SK-N-SH (cell line): ENCODE measurements at regions not wholly inside any gene's neighbourhood (a gene's known extent, or its start where the extent isn't known, plus 50 kb on each side); places are given as distances from the start of the nearest gene placed in this dataset.
A peak's percentile ranks its signal among the peaks of the same experiment; 100 is the strongest.

Source experiments
- CHD2 ChIP-seq: fragments of 150-350 bp; IDR thresholded peaks from 2 replicates; pipeline ENCODE4 v1.6.1; 2018; ENCODE audit warnings: low read length; ENCODE audit not compliant: partially characterized antibody
- EP300 ChIP-seq, 2 experiments: IDR thresholded peaks; 2 replicates each; pipeline versions ENCODE4 v1.4.0 to v1.6.1; 2012; ENCODE audit warnings: borderline replicate concordance in 1 of 2, low read depth in 1 of 2, low read length in 1 of 2
- EZH2phosphoT487 ChIP-seq: fragments of 200-600 bp; sonication (generic); IDR thresholded peaks from 2 replicates; pipeline ENCODE4 v1.6.1; 2017; ENCODE audit warnings: low read depth, mixed run types, mild to moderate bottlenecking, antibody characterized with exemption, moderate library complexity, borderline replicate concordance
- FOXJ3 ChIP-seq: sonication (generic); formaldehyde crosslinking; IDR thresholded peaks from 2 replicates; pipeline ENCODE4 v1.5.1; 2020; ENCODE audit warnings: mild to moderate bottlenecking, missing genetic modification reagents
- FOXM1 ChIP-seq: IDR thresholded peaks from 2 replicates; pipeline ENCODE4 v1.4.0; 2012; ENCODE audit warnings: low read depth, mild to moderate bottlenecking
- GABPA ChIP-seq: IDR thresholded peaks from 2 replicates; pipeline ENCODE4 v1.4.0; 2012; ENCODE audit warnings: low read depth, mild to moderate bottlenecking
- GATA2 ChIP-seq: sonication (generic); formaldehyde crosslinking; IDR thresholded peaks from 2 replicates; pipeline ENCODE4 v1.5.0; 2020; ENCODE audit warnings: mild to moderate bottlenecking, missing genetic modification reagents
- MXI1 ChIP-seq: IDR thresholded peaks from 2 replicates; pipeline ENCODE4 v1.6.1; 2012; ENCODE audit warnings: mild to moderate bottlenecking, low read depth, low read length, improper control_type of control experiment
- NFIC ChIP-seq: IDR thresholded peaks from 2 replicates; pipeline ENCODE4 v1.4.0; 2012; ENCODE audit warnings: borderline replicate concordance
- NRF1 ChIP-seq: IDR thresholded peaks from 2 replicates; pipeline ENCODE4 v1.6.1; 2012; ENCODE audit warnings: low read depth, mild to moderate bottlenecking, low read length
- PBX3 ChIP-seq: IDR thresholded peaks from 2 replicates; pipeline ENCODE4; 2012
- RAD21 ChIP-seq: IDR thresholded peaks from 2 replicates; pipeline ENCODE4 v1.6.1; 2012; ENCODE audit warnings: mild to moderate bottlenecking, low read length
- RCOR1 ChIP-seq: fragments of 150-350 bp; IDR thresholded peaks from 2 replicates; pipeline ENCODE4 v1.6.1; 2017; ENCODE audit warnings: antibody characterized with exemption, low read length
- RFX5 ChIP-seq: IDR thresholded peaks from 2 replicates; pipeline ENCODE4 v1.6.1; 2012; ENCODE audit warnings: mild to moderate bottlenecking, improper control_type of control experiment, low read length
- TAF1 ChIP-seq: IDR thresholded peaks from 2 replicates; pipeline ENCODE4 v1.6.1; 2012; ENCODE audit warnings: low read depth, mild to moderate bottlenecking, low read length, moderate library complexity, borderline replicate concordance
- USF1 ChIP-seq: IDR thresholded peaks from 2 replicates; pipeline ENCODE4 v1.4.0; 2012; ENCODE audit warnings: low read depth, borderline replicate concordance
- TF ChIP-seq, protein P1 (sequence below): fragments of 150-350 bp; IDR thresholded peaks from 2 replicates; pipeline ENCODE4 v1.6.1; 2017; ENCODE audit warnings: antibody characterized with exemption, low read length, low read depth, borderline replicate concordance
- TF ChIP-seq, protein P2 (sequence below): IDR thresholded peaks from 2 replicates; pipeline ENCODE4 v1.4.0; 2012; ENCODE audit warnings: low read depth
- TF ChIP-seq, protein P3 (sequence below): fragments of 200-600 bp; sonication (generic); IDR thresholded peaks from 2 replicates; pipeline ENCODE4 v1.6.1; 2017; ENCODE audit warnings: antibody characterized with exemption, mild to moderate bottlenecking, moderate library complexity

DNA sequence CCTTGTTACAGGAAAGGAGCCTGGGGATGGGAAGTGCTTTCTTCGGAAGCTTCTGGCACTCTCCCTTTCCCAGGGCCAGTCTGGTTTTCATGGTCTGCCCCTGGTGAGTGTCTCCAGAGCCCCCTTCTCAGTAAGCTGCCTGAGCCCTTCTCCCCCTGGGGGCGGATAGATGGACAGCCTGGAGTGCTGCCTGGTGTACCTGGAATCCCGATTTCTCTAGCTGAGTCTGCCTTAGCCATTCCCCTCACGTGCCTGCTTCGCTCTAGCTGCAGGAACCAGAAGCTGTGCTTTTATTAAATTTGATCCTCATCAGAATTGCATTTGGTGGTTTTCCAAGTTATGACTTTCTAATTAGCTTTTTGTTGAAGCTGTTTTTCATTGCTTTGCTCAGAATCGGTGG is 152.9 kb upstream of the NAV2 start (continued):
- TF ChIP-seq, protein P1, sequence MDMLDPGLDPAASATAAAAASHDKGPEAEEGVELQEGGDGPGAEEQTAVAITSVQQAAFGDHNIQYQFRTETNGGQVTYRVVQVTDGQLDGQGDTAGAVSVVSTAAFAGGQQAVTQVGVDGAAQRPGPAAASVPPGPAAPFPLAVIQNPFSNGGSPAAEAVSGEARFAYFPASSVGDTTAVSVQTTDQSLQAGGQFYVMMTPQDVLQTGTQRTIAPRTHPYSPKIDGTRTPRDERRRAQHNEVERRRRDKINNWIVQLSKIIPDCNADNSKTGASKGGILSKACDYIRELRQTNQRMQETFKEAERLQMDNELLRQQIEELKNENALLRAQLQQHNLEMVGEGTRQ = peak; percentile 26; the same call in 1 of the 2 replicates
- peak; percentile 41 for TF ChIP-seq CHD2
- TF ChIP-seq RAD21 = no peak; the same call in 1 of the 2 replicates
- TF ChIP-seq, protein P2, sequence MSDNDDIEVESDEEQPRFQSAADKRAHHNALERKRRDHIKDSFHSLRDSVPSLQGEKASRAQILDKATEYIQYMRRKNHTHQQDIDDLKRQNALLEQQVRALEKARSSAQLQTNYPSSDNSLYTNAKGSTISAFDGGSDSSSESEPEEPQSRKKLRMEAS = no peak
- TF ChIP-seq, protein P3, sequence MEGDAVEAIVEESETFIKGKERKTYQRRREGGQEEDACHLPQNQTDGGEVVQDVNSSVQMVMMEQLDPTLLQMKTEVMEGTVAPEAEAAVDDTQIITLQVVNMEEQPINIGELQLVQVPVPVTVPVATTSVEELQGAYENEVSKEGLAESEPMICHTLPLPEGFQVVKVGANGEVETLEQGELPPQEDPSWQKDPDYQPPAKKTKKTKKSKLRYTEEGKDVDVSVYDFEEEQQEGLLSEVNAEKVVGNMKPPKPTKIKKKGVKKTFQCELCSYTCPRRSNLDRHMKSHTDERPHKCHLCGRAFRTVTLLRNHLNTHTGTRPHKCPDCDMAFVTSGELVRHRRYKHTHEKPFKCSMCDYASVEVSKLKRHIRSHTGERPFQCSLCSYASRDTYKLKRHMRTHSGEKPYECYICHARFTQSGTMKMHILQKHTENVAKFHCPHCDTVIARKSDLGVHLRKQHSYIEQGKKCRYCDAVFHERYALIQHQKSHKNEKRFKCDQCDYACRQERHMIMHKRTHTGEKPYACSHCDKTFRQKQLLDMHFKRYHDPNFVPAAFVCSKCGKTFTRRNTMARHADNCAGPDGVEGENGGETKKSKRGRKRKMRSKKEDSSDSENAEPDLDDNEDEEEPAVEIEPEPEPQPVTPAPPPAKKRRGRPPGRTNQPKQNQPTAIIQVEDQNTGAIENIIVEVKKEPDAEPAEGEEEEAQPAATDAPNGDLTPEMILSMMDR = no peak
- TF ChIP-seq GATA2 (CRISPR knock-in tag) = peak; percentile 81
- TF ChIP-seq USF1 = peak; percentile 27; the same call in 1 of the 2 replicates
- no peak for TF ChIP-seq RFX5
- TF ChIP-seq MXI1 = peak; percentile 81; the same call in 1 of the 2 replicates
- peak; percentile 64 for TF ChIP-seq FOXJ3 (CRISPR knock-in tag)
- TF ChIP-seq RCOR1 = peak; percentile 86; the same call in 1 of the 2 replicates
- no peak for TF ChIP-seq EZH2phosphoT487
- TF ChIP-seq TAF1 = no peak
- TF ChIP-seq PBX3 = no peak
- no peak for TF ChIP-seq NFIC
- TF ChIP-seq EP300 (IDR thresholded peaks at IDR 0.05; ENCODE audit: borderline replicate concordance in 1 of 2, low read depth in 1 of 2, low read length in 1 of 2) = peak in 1 of 2 experiments; percentile 93; a peak in 2 of 4 replicates
- no peak for TF ChIP-seq NRF1
- TF ChIP-seq FOXM1 = no peak
- TF ChIP-seq GABPA = no peak
